ENCODE measurements at regions not wholly inside any gene's neighbourhood (a gene's known extent, or its start where the extent isn't known, plus 50 kb on each side); places are given as distances from the start of the nearest gene placed in this dataset.

DNA sequence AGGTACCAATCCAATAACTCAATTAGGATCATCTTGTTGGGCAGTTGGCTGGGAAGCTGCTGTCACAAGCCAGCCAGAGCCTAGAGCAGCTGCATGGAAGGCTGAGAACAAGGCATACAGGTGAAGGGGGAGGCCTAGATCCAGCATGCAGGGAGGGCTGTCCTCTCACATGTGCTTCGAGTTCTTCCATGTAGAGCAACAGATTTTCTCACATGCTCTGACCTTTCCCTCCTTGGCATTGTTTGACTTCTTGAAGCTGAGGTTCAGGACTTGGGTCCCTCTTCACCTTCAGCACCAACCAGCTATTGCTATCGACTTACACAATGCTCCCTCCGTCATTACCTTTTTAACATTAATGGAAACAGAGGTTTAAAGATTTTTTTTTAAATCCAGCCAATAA is 257.7 kb downstream of the ATG4C start:
- TF ChIP-seq, protein P1, sequence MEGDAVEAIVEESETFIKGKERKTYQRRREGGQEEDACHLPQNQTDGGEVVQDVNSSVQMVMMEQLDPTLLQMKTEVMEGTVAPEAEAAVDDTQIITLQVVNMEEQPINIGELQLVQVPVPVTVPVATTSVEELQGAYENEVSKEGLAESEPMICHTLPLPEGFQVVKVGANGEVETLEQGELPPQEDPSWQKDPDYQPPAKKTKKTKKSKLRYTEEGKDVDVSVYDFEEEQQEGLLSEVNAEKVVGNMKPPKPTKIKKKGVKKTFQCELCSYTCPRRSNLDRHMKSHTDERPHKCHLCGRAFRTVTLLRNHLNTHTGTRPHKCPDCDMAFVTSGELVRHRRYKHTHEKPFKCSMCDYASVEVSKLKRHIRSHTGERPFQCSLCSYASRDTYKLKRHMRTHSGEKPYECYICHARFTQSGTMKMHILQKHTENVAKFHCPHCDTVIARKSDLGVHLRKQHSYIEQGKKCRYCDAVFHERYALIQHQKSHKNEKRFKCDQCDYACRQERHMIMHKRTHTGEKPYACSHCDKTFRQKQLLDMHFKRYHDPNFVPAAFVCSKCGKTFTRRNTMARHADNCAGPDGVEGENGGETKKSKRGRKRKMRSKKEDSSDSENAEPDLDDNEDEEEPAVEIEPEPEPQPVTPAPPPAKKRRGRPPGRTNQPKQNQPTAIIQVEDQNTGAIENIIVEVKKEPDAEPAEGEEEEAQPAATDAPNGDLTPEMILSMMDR (IDR thresholded peaks at IDR 0.05) = no peak
- ChIA-PET CTCF (no interaction called here), POLR2A (no interaction called here)
- Mint-ChIP-seq H3K27ac (no peak overlapping the region), H3K4me1 (no peaks in the 10 kb centered on the region), H3K9me3 (no peaks in the 10 kb centered on the region), H3K27me3 (no peaks in the 10 kb centered on the region), H3K36me3 (ENCODE audit: low read depth) (no peaks in the 10 kb centered on the region), H3K4me3 (no peak overlapping the region)
- no peak for DNase-seq
- no peak for ATAC-seq (ENCODE audit: low read depth)
- intact Hi-C loops (cut with micrococcal nuclease) = no loop called here

DNA sequence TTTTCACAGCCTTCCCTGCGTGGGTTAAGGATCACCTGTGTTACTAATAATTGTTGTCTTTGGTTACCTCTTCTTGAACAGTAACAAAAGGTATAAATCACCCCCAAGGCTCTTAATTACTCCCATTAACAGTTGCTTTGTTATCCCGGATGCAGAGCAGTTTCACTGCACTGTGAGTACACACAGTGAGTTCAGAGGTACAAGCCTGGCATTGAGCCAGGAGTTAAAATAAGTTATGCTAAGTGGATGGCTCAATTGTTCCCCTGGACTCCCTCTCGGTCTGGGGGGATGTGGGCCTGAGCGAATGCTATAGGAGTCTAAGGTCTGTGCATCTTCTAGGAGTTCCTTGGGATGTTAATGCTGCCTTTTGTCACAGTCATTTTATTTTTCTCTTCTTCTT is 258.3 kb downstream of the ATG4C start:
- no peak for ATAC-seq (ENCODE audit: low read depth)
- no peaks in the 10 kb centered on the region for H3K9me3 Mint-ChIP-seq
- H3K4me3 Mint-ChIP-seq = no peak overlapping the region
- H3K27ac Mint-ChIP-seq = no peak overlapping the region
- ChIA-PET CTCF (no interaction called here), POLR2A (no interaction called here)
- intact Hi-C loops (cut with micrococcal nuclease) = no loop called here
- TF ChIP-seq, protein P1 (IDR thresholded peaks at IDR 0.05) = no peak
- no peak for DNase-seq
- no peaks in the 10 kb centered on the region for H3K4me1 Mint-ChIP-seq
- no peaks in the 10 kb centered on the region for H3K36me3 Mint-ChIP-seq (ENCODE audit: low read depth)
- H3K27me3 Mint-ChIP-seq = no peaks in the 10 kb centered on the region

DNA sequence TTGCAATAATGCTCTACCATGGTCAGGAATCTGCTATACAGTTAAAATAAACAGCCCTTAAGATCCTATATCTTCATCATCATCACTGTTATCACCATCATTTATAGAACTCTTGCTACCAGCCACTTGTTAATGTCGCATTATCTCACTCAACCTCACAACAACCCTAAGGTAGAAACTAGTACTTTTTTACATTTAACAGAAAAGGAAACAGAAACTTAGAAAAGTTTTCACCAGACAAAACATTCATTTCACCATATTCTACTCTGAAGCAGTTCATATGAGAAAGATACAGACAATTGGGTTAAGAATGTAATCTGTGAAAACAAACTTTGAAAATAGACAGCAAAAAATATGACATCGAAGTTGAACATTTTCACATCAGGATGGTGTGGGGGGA is 262.6 kb downstream of the ATG4C start:
- intact Hi-C loops (cut with micrococcal nuclease) = no loop called here
- Mint-ChIP-seq H3K4me3 (no peak overlapping the region), H3K27me3 (peaks cover 2% of the 10 kb centered on the region), H3K27ac (no peak overlapping the region), H3K4me1 (no peaks in the 10 kb centered on the region), H3K9me3 (no peaks in the 10 kb centered on the region), H3K36me3 (ENCODE audit: low read depth) (no peaks in the 10 kb centered on the region)
- TF ChIP-seq, protein P1 (IDR thresholded peaks at IDR 0.05) = no peak
- ATAC-seq (ENCODE audit: low read depth) (no peak), DNase-seq (no peak)
- ChIA-PET POLR2A (no interaction called here), CTCF (no interaction called here)

DNA sequence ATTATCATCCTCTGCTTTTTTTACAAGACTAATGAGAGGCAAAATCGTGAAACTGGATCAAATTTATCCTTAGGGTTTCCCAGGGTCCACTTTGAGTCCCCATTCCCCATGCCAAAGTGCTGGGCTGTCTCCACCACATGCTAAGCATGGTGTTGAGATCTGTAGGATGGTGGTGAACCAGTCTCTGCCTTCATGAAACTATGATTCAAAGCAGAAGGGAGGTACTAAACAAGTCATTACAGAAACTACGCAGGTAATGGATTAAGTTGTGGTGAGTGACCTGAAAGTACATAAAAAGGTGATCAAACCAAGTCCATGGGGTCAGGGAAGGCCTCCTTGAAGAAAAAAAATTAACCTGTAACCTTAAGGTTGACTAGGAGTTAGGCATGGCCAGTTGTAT is 265.2 kb downstream of the ATG4C start:
- ChIA-PET CTCF (no interaction called here), POLR2A (no interaction called here)
- Mint-ChIP-seq H3K27ac (no peak overlapping the region), H3K4me1 (no peaks in the 10 kb centered on the region), H3K9me3 (no peaks in the 10 kb centered on the region), H3K36me3 (ENCODE audit: low read depth) (no peaks in the 10 kb centered on the region), H3K27me3 (peaks cover 3% of the 10 kb centered on the region), H3K4me3 (no peak overlapping the region)
- ATAC-seq (ENCODE audit: low read depth) (no peak), DNase-seq (no peak)
- intact Hi-C loops (cut with micrococcal nuclease) = no loop called here
- TF ChIP-seq, protein P1 (IDR thresholded peaks at IDR 0.05) = no peak

DNA sequence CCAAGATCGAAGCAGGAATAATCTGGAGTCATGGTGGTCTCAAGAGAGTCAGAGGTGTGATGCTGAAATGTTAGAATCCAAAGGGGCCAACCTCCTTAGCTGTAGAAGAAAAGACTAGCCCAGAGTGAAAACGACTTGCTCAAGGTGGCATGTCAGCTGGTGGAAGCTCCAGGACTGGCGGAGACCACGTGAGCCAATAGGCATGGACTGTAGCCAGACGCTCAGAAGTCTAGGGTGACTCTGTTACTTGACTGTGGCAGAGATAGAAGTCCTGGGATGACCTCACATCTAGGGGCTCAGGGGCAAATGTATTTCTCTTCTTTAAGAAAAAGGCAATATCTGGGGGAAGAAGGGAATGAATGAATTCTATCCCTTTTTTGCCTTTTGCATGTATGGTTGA is 267.4 kb downstream of the ATG4C start:
- Mint-ChIP-seq H3K9me3 (no peaks in the 10 kb centered on the region), H3K27me3 (peaks cover 3% of the 10 kb centered on the region), H3K4me1 (no peaks in the 10 kb centered on the region), H3K36me3 (ENCODE audit: low read depth) (no peaks in the 10 kb centered on the region), H3K27ac (no peak overlapping the region), H3K4me3 (no peak overlapping the region)
- intact Hi-C loops (cut with micrococcal nuclease) = no loop called here
- ChIA-PET CTCF (no interaction called here), POLR2A (no interaction called here)
- TF ChIP-seq, protein P1 (IDR thresholded peaks at IDR 0.05) = no peak
- no peak for ATAC-seq (ENCODE audit: low read depth)
- no peak for DNase-seq
